SK-N-SH treated with all-trans-retinoic acid at 6 μM for 48 hours (cell line): ENCODE measurements at regions not wholly inside any gene's neighbourhood (a gene's known extent, or its start where the extent isn't known, plus 50 kb on each side); places are given as distances from the start of the nearest gene placed in this dataset.

ENCODE experiments used
- ARNTL ChIP-seq: fragments of 450-650 bp; formaldehyde crosslinking; IDR thresholded peaks from 2 replicates; pipeline ENCODE4 v1.5.0; 2020; ENCODE audit warnings: low read depth, mild to moderate bottlenecking, moderate library complexity, borderline replicate concordance
- CREB5 ChIP-seq: fragments of 250-450 bp; sonication (Bioruptor Pico); IDR thresholded peaks from 2 replicates; pipeline ENCODE4 v1.5.1; 2020; ENCODE audit warnings: low read depth, mild to moderate bottlenecking, moderate library complexity
- ESRRG ChIP-seq: fragments of 250-450 bp; sonication (Bioruptor Pico); IDR thresholded peaks from 2 replicates; pipeline ENCODE4 v1.6.1; 2021; ENCODE audit warnings: mild to moderate bottlenecking
- GLIS3 ChIP-seq: fragments of 250-450 bp; sonication (Bioruptor Pico); IDR thresholded peaks from 2 replicates; pipeline ENCODE4 v1.5.0; 2020; ENCODE audit warnings: mild to moderate bottlenecking, moderate library complexity
- PATZ1 ChIP-seq: fragments of 250-450 bp; sonication (Bioruptor Pico); IDR thresholded peaks from 2 replicates; pipeline ENCODE4 v1.8.0; 2020; ENCODE audit warnings: mild to moderate bottlenecking, moderate library complexity, borderline replicate concordance
- SNAI2 ChIP-seq: fragments of 250-450 bp; sonication (Bioruptor Pico); IDR thresholded peaks from 2 replicates; pipeline ENCODE4 v1.5.0; 2020; ENCODE audit warnings: mild to moderate bottlenecking, moderate library complexity
- TOX ChIP-seq: fragments of 250-450 bp; sonication (Bioruptor Pico); IDR thresholded peaks from 2 replicates; pipeline ENCODE4 v1.8.0; 2021; ENCODE audit warnings: mild to moderate bottlenecking, moderate library complexity, borderline replicate concordance
- ZFP3 ChIP-seq: fragments of 250-450 bp; sonication (Bioruptor Pico); IDR thresholded peaks from 2 replicates; pipeline ENCODE4 v1.5.0; 2020; ENCODE audit warnings: mild to moderate bottlenecking, moderate library complexity
- ZFP30 ChIP-seq: fragments of 450-650 bp; formaldehyde crosslinking; IDR thresholded peaks from 2 replicates; pipeline ENCODE4 v1.5.0; 2022; ENCODE audit warnings: mild to moderate bottlenecking, moderate library complexity
- ZNF8 ChIP-seq: fragments of 450-650 bp; formaldehyde crosslinking; IDR thresholded peaks from 2 replicates; pipeline ENCODE4 v1.5.0; 2020; ENCODE audit warnings: mild to moderate bottlenecking, moderate library complexity
- TF ChIP-seq, protein P1 (sequence below): fragments of 250-450 bp; sonication (Bioruptor Pico); IDR thresholded peaks from 2 replicates; pipeline ENCODE4 v1.8.0; 2021; ENCODE audit warnings: low read depth, mild to moderate bottlenecking, moderate library complexity, borderline replicate concordance
- TF ChIP-seq, protein P2 (sequence below): fragments of 250-450 bp; sonication (Bioruptor Pico); IDR thresholded peaks from 2 replicates; pipeline ENCODE4 v1.5.1; 2021; ENCODE audit warnings: mild to moderate bottlenecking, moderate library complexity

- no peak for TF ChIP-seq ZFP30
- TF ChIP-seq CREB5 (CRISPR knock-in tag), result no peak
- no peak for TF ChIP-seq ZFP3 (CRISPR knock-in tag)
- TF ChIP-seq, protein P1, sequence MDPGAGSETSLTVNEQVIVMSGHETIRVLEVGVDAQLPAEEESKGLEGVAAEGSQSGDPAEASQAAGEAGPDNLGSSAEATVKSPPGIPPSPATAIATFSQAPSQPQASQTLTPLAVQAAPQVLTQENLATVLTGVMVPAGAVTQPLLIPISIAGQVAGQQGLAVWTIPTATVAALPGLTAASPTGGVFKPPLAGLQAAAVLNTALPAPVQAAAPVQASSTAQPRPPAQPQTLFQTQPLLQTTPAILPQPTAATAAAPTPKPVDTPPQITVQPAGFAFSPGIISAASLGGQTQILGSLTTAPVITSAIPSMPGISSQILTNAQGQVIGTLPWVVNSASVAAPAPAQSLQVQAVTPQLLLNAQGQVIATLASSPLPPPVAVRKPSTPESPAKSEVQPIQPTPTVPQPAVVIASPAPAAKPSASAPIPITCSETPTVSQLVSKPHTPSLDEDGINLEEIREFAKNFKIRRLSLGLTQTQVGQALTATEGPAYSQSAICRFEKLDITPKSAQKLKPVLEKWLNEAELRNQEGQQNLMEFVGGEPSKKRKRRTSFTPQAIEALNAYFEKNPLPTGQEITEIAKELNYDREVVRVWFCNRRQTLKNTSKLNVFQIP, result no peak
- TF ChIP-seq SNAI2, result no peak
- TF ChIP-seq ESRRG (CRISPR knock-in tag), result no peak
- no peak for TF ChIP-seq ZNF8 (CRISPR knock-in tag)
- TF ChIP-seq, protein P2, sequence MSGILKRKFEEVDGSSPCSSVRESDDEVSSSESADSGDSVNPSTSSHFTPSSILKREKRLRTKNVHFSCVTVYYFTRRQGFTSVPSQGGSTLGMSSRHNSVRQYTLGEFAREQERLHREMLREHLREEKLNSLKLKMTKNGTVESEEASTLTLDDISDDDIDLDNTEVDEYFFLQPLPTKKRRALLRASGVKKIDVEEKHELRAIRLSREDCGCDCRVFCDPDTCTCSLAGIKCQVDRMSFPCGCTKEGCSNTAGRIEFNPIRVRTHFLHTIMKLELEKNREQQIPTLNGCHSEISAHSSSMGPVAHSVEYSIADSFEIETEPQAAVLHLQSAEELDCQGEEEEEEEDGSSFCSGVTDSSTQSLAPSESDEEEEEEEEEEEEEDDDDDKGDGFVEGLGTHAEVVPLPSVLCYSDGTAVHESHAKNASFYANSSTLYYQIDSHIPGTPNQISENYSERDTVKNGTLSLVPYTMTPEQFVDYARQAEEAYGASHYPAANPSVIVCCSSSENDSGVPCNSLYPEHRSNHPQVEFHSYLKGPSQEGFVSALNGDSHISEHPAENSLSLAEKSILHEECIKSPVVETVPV (CRISPR knock-in tag), result no peak
- TF ChIP-seq ARNTL (CRISPR knock-in tag), result no peak
- no peak for TF ChIP-seq GLIS3 (CRISPR knock-in tag)
- TF ChIP-seq PATZ1 (CRISPR knock-in tag), result no peak
- no peak for TF ChIP-seq TOX (CRISPR knock-in tag)
Observed at GRCh38 chr3:135633078-135633477, 332.4 kb upstream of the PPP2R3A start.
